Choroid plexus epithelial cell (primary cell): ENCODE measurements at regions not wholly inside any gene's neighbourhood (a gene's known extent, or its start where the extent isn't known, plus 50 kb on each side); places are given as distances from the start of the nearest gene placed in this dataset.

Source experiments
- DNase-seq: peaks from one replicate; pipeline ENCODE4 v3.0.0-alpha.2; 2010; ENCODE audit warnings: low read depth
- H3K4me3 ChIP-seq: 2 replicates; pipeline ENCODE4 v1.5.1; 2011; ENCODE audit warnings: low read depth, mild to moderate bottlenecking, control low read depth, low read length, moderate library complexity
- CTCF ChIP-seq: conservative IDR thresholded peaks from 2 replicates; pipeline ENCODE4 v1.5.1; 2011; ENCODE audit warnings: low read depth, mild to moderate bottlenecking, control low read depth, inconsistent platforms, low read length, moderate library complexity

- no peak overlapping the region for H3K4me3 ChIP-seq
- no peak for TF ChIP-seq CTCF
- DNase-seq = no peak
These were observed 182.9 kb upstream of the CAMK1G start for GRCh38 chr1:209400351-209401220.

- no peak for TF ChIP-seq CTCF
- no peak for DNase-seq
- no peak overlapping the region for H3K4me3 ChIP-seq
These were observed 180.8 kb upstream of the CAMK1G start for GRCh38 chr1:209402697-209403096.

GRCh38 chr1:209403921-209404320 is 179.6 kb upstream of the CAMK1G start:
- no peak for DNase-seq
- TF ChIP-seq CTCF = no peak
- H3K4me3 ChIP-seq = no peak overlapping the region

GRCh38 chr1:209404577-209404976 is 178.9 kb upstream of the CAMK1G start:
- no peak overlapping the region for H3K4me3 ChIP-seq
- DNase-seq = no peak
- TF ChIP-seq CTCF = no peak

- peak; percentile 72 for DNase-seq
- TF ChIP-seq CTCF = no peak
- H3K4me3 ChIP-seq = no peak overlapping the region
These were observed 178.2 kb upstream of the CAMK1G start for GRCh38 chr1:209405183-209405814.

GRCh38 chr1:209406168-209406567 is 177.3 kb upstream of the CAMK1G start:
- no peak for DNase-seq
- no peak overlapping the region for H3K4me3 ChIP-seq
- no peak for TF ChIP-seq CTCF
